SK-N-SH (cell line): ENCODE measurements at regions not wholly inside any gene's neighbourhood (a gene's known extent, or its start where the extent isn't known, plus 50 kb on each side); places are given as distances from the start of the nearest gene placed in this dataset.

Experiments used
- CTCF ChIA-PET: fragments of 300-600, 350-600 bp; formaldehyde crosslinking; extraction: SDS; loops from one replicate; lab custom pipeline; 2021; lab: Yijun Ruan, JAX
- POLR2A ChIA-PET: fragments of 350-600 bp; sonication (Branson Sonifier 250); formaldehyde crosslinking; extraction: SDS; loops from one replicate; lab custom pipeline; 2020; ENCODE audit warnings: antibody characterized with exemption, inconsistent platforms; lab: Yijun Ruan, JAX
- DNase-seq: peaks from one replicate; pipeline ENCODE4 v3.0.0; 2012
- H2AFZ ChIP-seq: fragments of 200-600 bp; sonication (generic); 2 replicates; pipeline ENCODE4 v1.8.1; 2016; ENCODE audit warnings: antibody characterized with exemption, mild to moderate bottlenecking, low read depth
- H3F3A ChIP-seq: fragments of 200-600 bp; sonication (generic); replicated peaks from 2 replicates; pipeline ENCODE3; 2016; ENCODE audit warnings: antibody characterized with exemption, mild to moderate bottlenecking; ENCODE audit not compliant: insufficient read depth
- H3K27ac ChIP-seq, 2 experiments: fragments of 200-500 bp in 1 of 2; fragments of 200-600 bp in 1 of 2; sonication (Bioruptor generic) in 1 of 2; sonication (generic), shearing (Covaris generic) in 1 of 2; 2 replicates each; pipeline versions ENCODE4 v1.5.1 to v1.6.1; 2014 to 2016; ENCODE audit warnings: low read depth in 2 of 2, inconsistent platforms in 1 of 2, low read length in 1 of 2, mild to moderate bottlenecking in 1 of 2, mixed read lengths in 1 of 2
- H3K27me3 ChIP-seq: fragments of 200-600 bp; sonication (generic), shearing (Covaris generic); 2 replicates; pipeline ENCODE4 v1.6.1; 2016; ENCODE audit warnings: mixed run types; ENCODE audit not compliant: insufficient read depth
- H3K36me3 ChIP-seq, 2 experiments: fragments of 200-500 bp in 1 of 2; fragments of 200-600 bp in 1 of 2; sonication (Bioruptor generic) in 1 of 2; sonication (generic) in 1 of 2; replicated peaks in 1 of 2; 2 replicates each; pipeline versions ENCODE3 to v1.5.1; 2014 to 2016; ENCODE audit warnings: low read length in 1 of 2, mild to moderate bottlenecking in 1 of 2; ENCODE audit not compliant: insufficient read depth in 2 of 2, control insufficient read depth in 1 of 2
- H3K4me1 ChIP-seq, 2 experiments: fragments of 200-500 bp in 1 of 2; fragments of 200-600 bp in 1 of 2; sonication (Bioruptor generic) in 1 of 2; sonication (generic), shearing (Covaris generic) in 1 of 2; 2 replicates each; pipeline versions ENCODE4 v1.5.1 to v1.6.1; 2014 to 2016; ENCODE audit warnings: low read depth in 1 of 2, low read length in 1 of 2, mixed run types in 1 of 2; ENCODE audit not compliant: insufficient read depth in 2 of 2, control insufficient read depth in 1 of 2
- H3K4me2 ChIP-seq: fragments of 200-600 bp; sonication (generic), shearing (Covaris generic); 2 replicates; pipeline ENCODE4 v1.6.1; 2017; ENCODE audit warnings: mixed run types
- H3K4me3 ChIP-seq, 2 experiments: fragments of 200-500 bp in 1 of 2; fragments of 200-600 bp in 1 of 2; sonication (Bioruptor generic) in 1 of 2; sonication (generic), shearing (Covaris generic) in 1 of 2; 2 replicates each; pipeline versions ENCODE4 v1.5.1 to v1.8.1; 2014 to 2016; ENCODE audit warnings: low read depth in 2 of 2, inconsistent platforms in 1 of 2, low read length in 1 of 2, mild to moderate bottlenecking in 1 of 2, mixed read lengths in 1 of 2, moderate library complexity in 1 of 2
- H3K79me2 ChIP-seq: fragments of 200-600 bp; sonication (generic); 2 replicates; pipeline ENCODE4 v1.8.1; 2017; ENCODE audit warnings: mild to moderate bottlenecking; ENCODE audit not compliant: insufficient read depth
- H3K9ac ChIP-seq: fragments of 200-600 bp; sonication (generic); 2 replicates; pipeline ENCODE4 v1.6.1; 2017; ENCODE audit warnings: mixed run types
- H3K9me2 ChIP-seq: fragments of 200-600 bp; sonication (generic); 2 replicates; pipeline ENCODE4 v1.6.1; 2017; ENCODE audit warnings: mixed run types
- H3K9me3 ChIP-seq: fragments of 200-600 bp; sonication (generic); 2 replicates; pipeline ENCODE4 v1.6.1; 2017; ENCODE audit warnings: mixed run types, mild to moderate bottlenecking, moderate library complexity
- H4K20me1 ChIP-seq: fragments of 200-600 bp; sonication (generic); 2 replicates; pipeline ENCODE4 v1.6.1; 2017; ENCODE audit warnings: mild to moderate bottlenecking, mixed run types; ENCODE audit not compliant: insufficient read depth
- ELF1 ChIP-seq: IDR thresholded peaks from 2 replicates; pipeline ENCODE4 v1.4.0; 2012
- EZH2phosphoT487 ChIP-seq: fragments of 200-600 bp; sonication (generic); IDR thresholded peaks from 2 replicates; pipeline ENCODE4 v1.6.1; 2017; ENCODE audit warnings: low read depth, mixed run types, mild to moderate bottlenecking, antibody characterized with exemption, moderate library complexity, borderline replicate concordance
- FOSL2 ChIP-seq: IDR thresholded peaks from 2 replicates; pipeline ENCODE4 v1.4.0; 2012; ENCODE audit warnings: low read depth, mild to moderate bottlenecking, moderate library complexity, borderline replicate concordance
- FOXM1 ChIP-seq: IDR thresholded peaks from 2 replicates; pipeline ENCODE4 v1.4.0; 2012; ENCODE audit warnings: low read depth, mild to moderate bottlenecking
- GATA2 ChIP-seq: sonication (generic); formaldehyde crosslinking; IDR thresholded peaks from 2 replicates; pipeline ENCODE4 v1.5.0; 2020; ENCODE audit warnings: mild to moderate bottlenecking, missing genetic modification reagents
- JUND ChIP-seq: IDR thresholded peaks from 2 replicates; pipeline ENCODE4 v1.4.0; 2012
- POLR2AphosphoS5 ChIP-seq: IDR thresholded peaks from 2 replicates; pipeline ENCODE4 v1.6.1; 2012; ENCODE audit warnings: low read depth, low read length
- RFX5 ChIP-seq: IDR thresholded peaks from 2 replicates; pipeline ENCODE4 v1.6.1; 2012; ENCODE audit warnings: mild to moderate bottlenecking, improper control_type of control experiment, low read length
- RXRA ChIP-seq: IDR thresholded peaks from 2 replicates; pipeline ENCODE4 v1.4.0; 2012; ENCODE audit warnings: low read depth, mild to moderate bottlenecking, borderline replicate concordance
- TAF1 ChIP-seq: IDR thresholded peaks from 2 replicates; pipeline ENCODE4 v1.6.1; 2012; ENCODE audit warnings: low read depth, mild to moderate bottlenecking, low read length, moderate library complexity, borderline replicate concordance
- TCF12 ChIP-seq: IDR thresholded peaks from 2 replicates; pipeline ENCODE4 v1.4.0; 2012
- TEAD4 ChIP-seq: IDR thresholded peaks from 2 replicates; pipeline ENCODE4 v1.4.0; 2012; ENCODE audit warnings: mild to moderate bottlenecking, borderline replicate concordance; ENCODE audit not compliant: insufficient read depth
- WGBS: methylation state at CpG from one replicate; pipeline ENCODE4 v1.1.6; 2017; ENCODE audit warnings: low lambda C conversion rate; 5-methylcytosine and 5-hydroxymethylcytosine counted together
- TF ChIP-seq, protein P1 (sequence below): fragments of 150-350 bp; IDR thresholded peaks from 2 replicates; pipeline ENCODE4 v1.6.1; 2017; ENCODE audit warnings: antibody characterized with exemption, low read length, low read depth, borderline replicate concordance
- TF ChIP-seq, protein P2 (sequence below): IDR thresholded peaks from 2 replicates; pipeline ENCODE4 v1.6.1; 2012; ENCODE audit warnings: mild to moderate bottlenecking, low read depth, low read length, moderate library complexity
- TF ChIP-seq, protein P3 (sequence below): fragments of 200-600 bp; sonication (generic); IDR thresholded peaks from 2 replicates; pipeline ENCODE4 v1.6.1; 2017; ENCODE audit warnings: antibody characterized with exemption, mild to moderate bottlenecking, moderate library complexity
- TF ChIP-seq, protein P4 (sequence below): IDR thresholded peaks from 2 replicates; pipeline ENCODE4 v1.4.0; 2012; ENCODE audit warnings: low read depth

DNA sequence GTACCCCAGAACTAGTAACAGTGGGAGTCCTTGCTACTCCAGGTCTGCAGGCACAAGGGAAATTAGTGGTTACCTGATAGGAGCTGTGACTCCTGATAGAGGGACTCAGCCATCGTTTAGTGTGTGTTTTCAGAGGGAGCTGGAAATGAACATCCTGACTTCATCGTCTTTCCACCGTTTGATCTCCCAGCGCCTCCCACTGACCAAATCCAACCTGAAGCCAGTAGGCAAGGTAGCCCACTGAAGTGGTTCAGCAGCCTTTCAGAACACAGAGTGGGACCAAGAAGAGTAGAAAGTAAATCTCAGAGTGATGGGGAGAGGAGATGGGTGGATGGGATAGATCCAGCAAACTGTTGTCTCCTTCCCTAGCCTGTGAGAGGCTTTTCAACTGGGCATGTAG lies 385.9 kb downstream of the INSC start:
- Histone ChIP-seq H3K27ac (no peak overlapping the region), H3K79me2 (no peaks in the 10 kb centered on the region), H3K9ac (no peak overlapping the region), H3K27me3 (no peaks in the 10 kb centered on the region), H3K36me3 (no peaks in the 10 kb centered on the region), H3K9me3 (no peaks in the 10 kb centered on the region; the same call in 1 of the 2 replicates), H3F3A (no peaks in the 10 kb centered on the region), H2AFZ (no peak overlapping the region), H3K9me2 (no peaks in the 10 kb centered on the region), H3K4me3 (no peak overlapping the region), H3K4me2 (no peak overlapping the region), H3K4me1 (no peaks in the 10 kb centered on the region; a peak in 1 of 4 replicates), H4K20me1 (no peaks in the 10 kb centered on the region)
- no peak for DNase-seq
- POLR2A ChIA-PET = no interaction called here
- CTCF ChIA-PET = interaction anchor here (1.7 kb wide), 1 partner anchor 149 kb away, joined by 5 read pairs; no protein-coding TSS in a partner anchor
- 46% methylated on average over 4 of the region's 4 CpGs for WGBS
- TF ChIP-seq TCF12 = no peak
- no peak for TF ChIP-seq ELF1

DNA sequence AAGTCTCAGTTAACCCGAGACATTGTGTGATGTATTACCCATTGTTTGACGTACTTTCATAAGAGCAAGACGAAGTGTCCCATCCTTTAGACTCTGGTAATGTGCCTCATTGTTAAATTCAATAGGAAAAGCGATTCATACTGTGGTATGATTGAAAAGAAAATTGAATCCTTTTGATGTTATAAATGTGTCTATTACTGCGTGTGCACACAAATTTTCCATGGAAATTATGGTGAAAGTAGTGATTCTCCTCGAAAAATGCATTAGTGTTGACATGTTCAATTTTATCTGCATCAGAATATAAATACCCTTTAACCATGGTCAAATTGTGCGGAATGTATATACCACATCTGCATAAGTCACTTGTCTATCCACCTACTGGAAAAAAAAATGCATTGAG lies 386.8 kb downstream of the INSC start:
- Histone ChIP-seq H3K4me3 (no peak overlapping the region), H3K79me2 (no peaks in the 10 kb centered on the region), H3K27ac (no peak overlapping the region), H3F3A (no peaks in the 10 kb centered on the region), H3K9me3 (no peaks in the 10 kb centered on the region; the same call in 1 of the 2 replicates), H2AFZ (no peak overlapping the region), H3K4me1 (no peaks in the 10 kb centered on the region; a peak in 1 of 4 replicates), H3K27me3 (no peaks in the 10 kb centered on the region), H4K20me1 (no peaks in the 10 kb centered on the region), H3K9ac (no peak overlapping the region), H3K36me3 (no peaks in the 10 kb centered on the region), H3K9me2 (no peaks in the 10 kb centered on the region), H3K4me2 (no peak overlapping the region)
- POLR2A ChIA-PET = no interaction called here
- TF ChIP-seq GATA2 (CRISPR knock-in tag) (no peak), TEAD4 (no peak), RFX5 (no peak), FOXM1 (no peak), EZH2phosphoT487 (no peak), FOSL2 (no peak), TAF1 (no peak)
- TF ChIP-seq, protein P1, sequence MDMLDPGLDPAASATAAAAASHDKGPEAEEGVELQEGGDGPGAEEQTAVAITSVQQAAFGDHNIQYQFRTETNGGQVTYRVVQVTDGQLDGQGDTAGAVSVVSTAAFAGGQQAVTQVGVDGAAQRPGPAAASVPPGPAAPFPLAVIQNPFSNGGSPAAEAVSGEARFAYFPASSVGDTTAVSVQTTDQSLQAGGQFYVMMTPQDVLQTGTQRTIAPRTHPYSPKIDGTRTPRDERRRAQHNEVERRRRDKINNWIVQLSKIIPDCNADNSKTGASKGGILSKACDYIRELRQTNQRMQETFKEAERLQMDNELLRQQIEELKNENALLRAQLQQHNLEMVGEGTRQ = no peak
- CTCF ChIA-PET = interaction anchor here (1.7 kb wide), 1 partner anchor 148 kb away, joined by 5 read pairs; no protein-coding TSS in a partner anchor
- 20% methylated on average over 7 of the region's 7 CpGs for WGBS
- DNase-seq = no peak

DNA sequence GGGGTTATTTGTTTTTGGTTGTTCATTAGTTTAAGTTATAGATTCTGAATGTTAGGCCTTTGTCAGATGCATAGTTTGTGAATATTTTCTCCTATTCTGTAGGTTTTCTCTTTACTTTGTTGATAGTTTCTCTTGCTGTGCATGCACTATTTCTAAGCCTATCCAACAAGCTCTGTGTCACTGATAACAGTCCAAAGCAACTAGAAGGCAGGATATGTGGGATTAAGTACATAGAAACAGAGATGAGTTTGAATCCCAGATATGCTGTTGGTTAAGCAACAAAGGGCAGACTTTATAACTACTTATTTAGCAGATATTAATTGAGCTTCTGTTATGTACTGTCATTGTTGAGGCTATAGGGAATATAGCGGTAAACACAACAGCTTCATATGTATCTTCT lies 390.4 kb downstream of the INSC start:
- WGBS = 50% methylated on average over 1 of the region's 1 CpG
- TF ChIP-seq, protein P2, sequence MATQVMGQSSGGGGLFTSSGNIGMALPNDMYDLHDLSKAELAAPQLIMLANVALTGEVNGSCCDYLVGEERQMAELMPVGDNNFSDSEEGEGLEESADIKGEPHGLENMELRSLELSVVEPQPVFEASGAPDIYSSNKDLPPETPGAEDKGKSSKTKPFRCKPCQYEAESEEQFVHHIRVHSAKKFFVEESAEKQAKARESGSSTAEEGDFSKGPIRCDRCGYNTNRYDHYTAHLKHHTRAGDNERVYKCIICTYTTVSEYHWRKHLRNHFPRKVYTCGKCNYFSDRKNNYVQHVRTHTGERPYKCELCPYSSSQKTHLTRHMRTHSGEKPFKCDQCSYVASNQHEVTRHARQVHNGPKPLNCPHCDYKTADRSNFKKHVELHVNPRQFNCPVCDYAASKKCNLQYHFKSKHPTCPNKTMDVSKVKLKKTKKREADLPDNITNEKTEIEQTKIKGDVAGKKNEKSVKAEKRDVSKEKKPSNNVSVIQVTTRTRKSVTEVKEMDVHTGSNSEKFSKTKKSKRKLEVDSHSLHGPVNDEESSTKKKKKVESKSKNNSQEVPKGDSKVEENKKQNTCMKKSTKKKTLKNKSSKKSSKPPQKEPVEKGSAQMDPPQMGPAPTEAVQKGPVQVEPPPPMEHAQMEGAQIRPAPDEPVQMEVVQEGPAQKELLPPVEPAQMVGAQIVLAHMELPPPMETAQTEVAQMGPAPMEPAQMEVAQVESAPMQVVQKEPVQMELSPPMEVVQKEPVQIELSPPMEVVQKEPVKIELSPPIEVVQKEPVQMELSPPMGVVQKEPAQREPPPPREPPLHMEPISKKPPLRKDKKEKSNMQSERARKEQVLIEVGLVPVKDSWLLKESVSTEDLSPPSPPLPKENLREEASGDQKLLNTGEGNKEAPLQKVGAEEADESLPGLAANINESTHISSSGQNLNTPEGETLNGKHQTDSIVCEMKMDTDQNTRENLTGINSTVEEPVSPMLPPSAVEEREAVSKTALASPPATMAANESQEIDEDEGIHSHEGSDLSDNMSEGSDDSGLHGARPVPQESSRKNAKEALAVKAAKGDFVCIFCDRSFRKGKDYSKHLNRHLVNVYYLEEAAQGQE = no peak
- TF ChIP-seq, protein P1 = no peak
- TF ChIP-seq POLR2AphosphoS5 (no peak), RFX5 (no peak), JUND (no peak), RXRA (no peak)
- TF ChIP-seq, protein P3, sequence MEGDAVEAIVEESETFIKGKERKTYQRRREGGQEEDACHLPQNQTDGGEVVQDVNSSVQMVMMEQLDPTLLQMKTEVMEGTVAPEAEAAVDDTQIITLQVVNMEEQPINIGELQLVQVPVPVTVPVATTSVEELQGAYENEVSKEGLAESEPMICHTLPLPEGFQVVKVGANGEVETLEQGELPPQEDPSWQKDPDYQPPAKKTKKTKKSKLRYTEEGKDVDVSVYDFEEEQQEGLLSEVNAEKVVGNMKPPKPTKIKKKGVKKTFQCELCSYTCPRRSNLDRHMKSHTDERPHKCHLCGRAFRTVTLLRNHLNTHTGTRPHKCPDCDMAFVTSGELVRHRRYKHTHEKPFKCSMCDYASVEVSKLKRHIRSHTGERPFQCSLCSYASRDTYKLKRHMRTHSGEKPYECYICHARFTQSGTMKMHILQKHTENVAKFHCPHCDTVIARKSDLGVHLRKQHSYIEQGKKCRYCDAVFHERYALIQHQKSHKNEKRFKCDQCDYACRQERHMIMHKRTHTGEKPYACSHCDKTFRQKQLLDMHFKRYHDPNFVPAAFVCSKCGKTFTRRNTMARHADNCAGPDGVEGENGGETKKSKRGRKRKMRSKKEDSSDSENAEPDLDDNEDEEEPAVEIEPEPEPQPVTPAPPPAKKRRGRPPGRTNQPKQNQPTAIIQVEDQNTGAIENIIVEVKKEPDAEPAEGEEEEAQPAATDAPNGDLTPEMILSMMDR = no peak
- TF ChIP-seq, protein P4, sequence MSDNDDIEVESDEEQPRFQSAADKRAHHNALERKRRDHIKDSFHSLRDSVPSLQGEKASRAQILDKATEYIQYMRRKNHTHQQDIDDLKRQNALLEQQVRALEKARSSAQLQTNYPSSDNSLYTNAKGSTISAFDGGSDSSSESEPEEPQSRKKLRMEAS = no peak

More for the DNA sequence above, 390.4 kb downstream of the INSC start:
- Histone ChIP-seq H3K9me3 (no peaks in the 10 kb centered on the region; the same call in 1 of the 2 replicates), H3K9me2 (no peaks in the 10 kb centered on the region), H2AFZ (no peak overlapping the region), H3K36me3 (no peaks in the 10 kb centered on the region), H3K79me2 (no peaks in the 10 kb centered on the region), H3K4me2 (no peak overlapping the region), H3K27me3 (no peaks in the 10 kb centered on the region), H3K4me1 (no peaks in the 10 kb centered on the region; a peak in 1 of 4 replicates), H4K20me1 (no peaks in the 10 kb centered on the region), H3K27ac (no peak overlapping the region), H3K9ac (no peak overlapping the region), H3K4me3 (no peak overlapping the region), H3F3A (no peaks in the 10 kb centered on the region)
- ChIA-PET CTCF (interaction anchor here (0.7 kb wide), 1 partner anchor 9 kb away, joined by 3 read pairs; no protein-coding TSS in a partner anchor), POLR2A (no interaction called here)
- DNase-seq = no peak
